HepG2 (cell line): ENCODE measurements at regions not wholly inside any gene's neighbourhood (a gene's known extent, or its start where the extent isn't known, plus 50 kb on each side); places are given as distances from the start of the nearest gene placed in this dataset.

Experiments used
- ATF1 ChIP-seq: IDR thresholded peaks from 2 replicates; pipeline ENCODE4 v1.6.1; 2016; ENCODE audit warnings: mild to moderate bottlenecking, control low read depth
- PHF20 ChIP-seq: sonication (generic); formaldehyde crosslinking; IDR thresholded peaks from 2 replicates; pipeline ENCODE4 v1.5.0; 2020; ENCODE audit warnings: mild to moderate bottlenecking, missing genetic modification reagents
- TAF1 ChIP-seq: sonication (generic); formaldehyde crosslinking; IDR thresholded peaks from 2 replicates; pipeline ENCODE4 v1.4.0; 2020; ENCODE audit warnings: missing genetic modification reagents
- TCF7L2 ChIP-seq: IDR thresholded peaks from 2 replicates; pipeline ENCODE4 v1.6.1; 2011; ENCODE audit warnings: mild to moderate bottlenecking, low read depth, low read length, moderate library complexity
- TGIF2 ChIP-seq: IDR thresholded peaks from 2 replicates; pipeline ENCODE4 v1.6.1; 2016; ENCODE audit warnings: control low read depth, missing compliant biosample characterization

GRCh38 chr2:51812138-51812866 is 780.4 kb upstream of the NRXN1 start:
- TF ChIP-seq ATF1 (CRISPR knock-in tag), result no peak
- TF ChIP-seq TCF7L2, result no peak
- no peak for TF ChIP-seq TAF1 (CRISPR knock-in tag)
- no peak for TF ChIP-seq PHF20 (CRISPR knock-in tag)
- no peak for TF ChIP-seq TGIF2 (CRISPR knock-in tag)
